SK-N-SH (cell line): ENCODE measurements at regions not wholly inside any gene's neighbourhood (a gene's known extent, or its start where the extent isn't known, plus 50 kb on each side); places are given as distances from the start of the nearest gene placed in this dataset.

Experiments used
- CTCF ChIA-PET: fragments of 300-600, 350-600 bp; formaldehyde crosslinking; extraction: SDS; loops from one replicate; lab custom pipeline; 2021; lab: Yijun Ruan, JAX
- POLR2A ChIA-PET: fragments of 350-600 bp; sonication (Branson Sonifier 250); formaldehyde crosslinking; extraction: SDS; loops from one replicate; lab custom pipeline; 2020; ENCODE audit warnings: antibody characterized with exemption, inconsistent platforms; lab: Yijun Ruan, JAX
- DNase-seq: peaks from one replicate; pipeline ENCODE4 v3.0.0; 2012
- H2AFZ ChIP-seq: fragments of 200-600 bp; sonication (generic); 2 replicates; pipeline ENCODE4 v1.8.1; 2016; ENCODE audit warnings: antibody characterized with exemption, mild to moderate bottlenecking, low read depth
- H3F3A ChIP-seq: fragments of 200-600 bp; sonication (generic); replicated peaks from 2 replicates; pipeline ENCODE3; 2016; ENCODE audit warnings: antibody characterized with exemption, mild to moderate bottlenecking; ENCODE audit not compliant: insufficient read depth
- H3K27ac ChIP-seq, 2 experiments: fragments of 200-500 bp in 1 of 2; fragments of 200-600 bp in 1 of 2; sonication (Bioruptor generic) in 1 of 2; sonication (generic), shearing (Covaris generic) in 1 of 2; 2 replicates each; pipeline versions ENCODE4 v1.5.1 to v1.6.1; 2014 to 2016; ENCODE audit warnings: low read depth in 2 of 2, inconsistent platforms in 1 of 2, low read length in 1 of 2, mild to moderate bottlenecking in 1 of 2, mixed read lengths in 1 of 2
- H3K27me3 ChIP-seq: fragments of 200-600 bp; sonication (generic), shearing (Covaris generic); 2 replicates; pipeline ENCODE4 v1.6.1; 2016; ENCODE audit warnings: mixed run types; ENCODE audit not compliant: insufficient read depth
- H3K36me3 ChIP-seq, 2 experiments: fragments of 200-500 bp in 1 of 2; fragments of 200-600 bp in 1 of 2; sonication (Bioruptor generic) in 1 of 2; sonication (generic) in 1 of 2; replicated peaks in 1 of 2; 2 replicates each; pipeline versions ENCODE3 to v1.5.1; 2014 to 2016; ENCODE audit warnings: low read length in 1 of 2, mild to moderate bottlenecking in 1 of 2; ENCODE audit not compliant: insufficient read depth in 2 of 2, control insufficient read depth in 1 of 2
- H3K4me1 ChIP-seq, 2 experiments: fragments of 200-500 bp in 1 of 2; fragments of 200-600 bp in 1 of 2; sonication (Bioruptor generic) in 1 of 2; sonication (generic), shearing (Covaris generic) in 1 of 2; 2 replicates each; pipeline versions ENCODE4 v1.5.1 to v1.6.1; 2014 to 2016; ENCODE audit warnings: low read depth in 1 of 2, low read length in 1 of 2, mixed run types in 1 of 2; ENCODE audit not compliant: insufficient read depth in 2 of 2, control insufficient read depth in 1 of 2
- H3K4me2 ChIP-seq: fragments of 200-600 bp; sonication (generic), shearing (Covaris generic); 2 replicates; pipeline ENCODE4 v1.6.1; 2017; ENCODE audit warnings: mixed run types
- H3K4me3 ChIP-seq, 2 experiments: fragments of 200-500 bp in 1 of 2; fragments of 200-600 bp in 1 of 2; sonication (Bioruptor generic) in 1 of 2; sonication (generic), shearing (Covaris generic) in 1 of 2; 2 replicates each; pipeline versions ENCODE4 v1.5.1 to v1.8.1; 2014 to 2016; ENCODE audit warnings: low read depth in 2 of 2, inconsistent platforms in 1 of 2, low read length in 1 of 2, mild to moderate bottlenecking in 1 of 2, mixed read lengths in 1 of 2, moderate library complexity in 1 of 2
- H3K79me2 ChIP-seq: fragments of 200-600 bp; sonication (generic); 2 replicates; pipeline ENCODE4 v1.8.1; 2017; ENCODE audit warnings: mild to moderate bottlenecking; ENCODE audit not compliant: insufficient read depth
- H3K9ac ChIP-seq: fragments of 200-600 bp; sonication (generic); 2 replicates; pipeline ENCODE4 v1.6.1; 2017; ENCODE audit warnings: mixed run types
- H3K9me2 ChIP-seq: fragments of 200-600 bp; sonication (generic); 2 replicates; pipeline ENCODE4 v1.6.1; 2017; ENCODE audit warnings: mixed run types
- H3K9me3 ChIP-seq: fragments of 200-600 bp; sonication (generic); 2 replicates; pipeline ENCODE4 v1.6.1; 2017; ENCODE audit warnings: mixed run types, mild to moderate bottlenecking, moderate library complexity
- H4K20me1 ChIP-seq: fragments of 200-600 bp; sonication (generic); 2 replicates; pipeline ENCODE4 v1.6.1; 2017; ENCODE audit warnings: mild to moderate bottlenecking, mixed run types; ENCODE audit not compliant: insufficient read depth
- CHD2 ChIP-seq: fragments of 150-350 bp; IDR thresholded peaks from 2 replicates; pipeline ENCODE4 v1.6.1; 2018; ENCODE audit warnings: low read length; ENCODE audit not compliant: partially characterized antibody
- CTCF ChIP-seq: fragments of 200-600 bp; sonication (generic); IDR thresholded peaks from 2 replicates; pipeline ENCODE4 v1.6.1; 2017; ENCODE audit warnings: antibody characterized with exemption, mild to moderate bottlenecking, moderate library complexity
- FOSL2 ChIP-seq: IDR thresholded peaks from 2 replicates; pipeline ENCODE4 v1.4.0; 2012; ENCODE audit warnings: low read depth, mild to moderate bottlenecking, moderate library complexity, borderline replicate concordance
- GABPA ChIP-seq: IDR thresholded peaks from 2 replicates; pipeline ENCODE4 v1.4.0; 2012; ENCODE audit warnings: low read depth, mild to moderate bottlenecking
- IRF3 ChIP-seq: fragments of 150-350 bp; IDR thresholded peaks from 2 replicates; pipeline ENCODE4 v1.6.1; 2016; ENCODE audit warnings: mild to moderate bottlenecking, low read depth, low read length
- JUND ChIP-seq: IDR thresholded peaks from 2 replicates; pipeline ENCODE4 v1.4.0; 2012
- POLR2AphosphoS5 ChIP-seq: IDR thresholded peaks from 2 replicates; pipeline ENCODE4 v1.6.1; 2012; ENCODE audit warnings: low read depth, low read length
- RAD21 ChIP-seq: IDR thresholded peaks from 2 replicates; pipeline ENCODE4 v1.6.1; 2012; ENCODE audit warnings: mild to moderate bottlenecking, low read length
- REST ChIP-seq: IDR thresholded peaks from 2 replicates; pipeline ENCODE4 v1.6.1; 2012; ENCODE audit warnings: mild to moderate bottlenecking, low read depth, low read length, moderate library complexity
- RFX5 ChIP-seq: IDR thresholded peaks from 2 replicates; pipeline ENCODE4 v1.6.1; 2012; ENCODE audit warnings: mild to moderate bottlenecking, improper control_type of control experiment, low read length
- SIN3A ChIP-seq: IDR thresholded peaks from 2 replicates; pipeline ENCODE4 v1.6.1; 2012; ENCODE audit warnings: low read depth, mild to moderate bottlenecking, low read length, moderate library complexity, borderline replicate concordance
- SMC3 ChIP-seq: IDR thresholded peaks from 2 replicates; pipeline ENCODE4 v1.6.1; 2012; ENCODE audit warnings: low read depth, low read length, improper control_type of control experiment
- TAF1 ChIP-seq: IDR thresholded peaks from 2 replicates; pipeline ENCODE4 v1.6.1; 2012; ENCODE audit warnings: low read depth, mild to moderate bottlenecking, low read length, moderate library complexity, borderline replicate concordance
- TCF12 ChIP-seq: IDR thresholded peaks from 2 replicates; pipeline ENCODE4 v1.4.0; 2012
- TEAD4 ChIP-seq: IDR thresholded peaks from 2 replicates; pipeline ENCODE4 v1.4.0; 2012; ENCODE audit warnings: mild to moderate bottlenecking, borderline replicate concordance; ENCODE audit not compliant: insufficient read depth
- WGBS: methylation state at CpG from one replicate; pipeline ENCODE4 v1.1.6; 2017; ENCODE audit warnings: low lambda C conversion rate; 5-methylcytosine and 5-hydroxymethylcytosine counted together

GRCh38 chr6:51459958-51460357 is 627.5 kb downstream of the PKHD1 start:
- Histone ChIP-seq H3K4me3 (no peak overlapping the region), H3K4me1 (no peaks in the 10 kb centered on the region; a peak in 1 of 4 replicates), H3K36me3 (no peaks in the 10 kb centered on the region), H4K20me1 (no peaks in the 10 kb centered on the region), H3K4me2 (no peak overlapping the region), H3F3A (no peaks in the 10 kb centered on the region), H2AFZ (no peak overlapping the region), H3K9me3 (no peaks in the 10 kb centered on the region), H3K27ac (no peak overlapping the region), H3K9ac (no peak overlapping the region), H3K9me2 (no peaks in the 10 kb centered on the region; the same call in 1 of the 2 replicates), H3K27me3 (no peaks in the 10 kb centered on the region), H3K79me2 (no peaks in the 10 kb centered on the region)
- 46% methylated on average over 2 of the region's 2 CpGs for WGBS
- ChIA-PET CTCF (no interaction called here), POLR2A (no interaction called here)
- no peak for TF ChIP-seq RFX5
- no peak for TF ChIP-seq TEAD4
- TF ChIP-seq GABPA: no peak
- TF ChIP-seq CHD2: no peak
- TF ChIP-seq SIN3A: no peak
- no peak for TF ChIP-seq SMC3
- no peak for TF ChIP-seq JUND
- no peak for TF ChIP-seq TAF1
- no peak for TF ChIP-seq FOSL2
- TF ChIP-seq POLR2AphosphoS5: no peak
- no peak for TF ChIP-seq RAD21
- no peak for TF ChIP-seq TCF12
- no peak for TF ChIP-seq CTCF
- no peak for TF ChIP-seq REST
- no peak for TF ChIP-seq IRF3
- no peak for DNase-seq
